ENCODE measurements at regions not wholly inside any gene's neighbourhood (a gene's known extent, or its start where the extent isn't known, plus 50 kb on each side); places are given as distances from the start of the nearest gene placed in this dataset.

DNA sequence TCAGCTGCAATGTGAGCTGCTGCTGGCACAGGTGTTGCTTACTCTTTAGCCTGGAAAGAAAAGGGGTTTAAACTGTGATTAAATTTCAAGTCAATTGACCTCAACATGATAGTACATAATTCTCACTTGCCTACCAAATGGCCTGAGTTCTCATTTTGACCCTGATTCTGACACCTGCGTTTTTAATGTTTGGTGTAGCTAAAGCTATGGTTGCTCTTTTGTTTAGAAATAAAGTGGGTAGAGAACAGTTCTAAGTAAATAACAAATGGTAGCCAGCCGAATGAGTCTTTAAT is 100.8 kb upstream of the SOX2 start:
- H3K4me2 ChIP-seq (ENCODE audit: insufficient read depth, low read length): no peak overlapping the region
- no peaks in the 10 kb centered on the region for H3K36me3 ChIP-seq (ENCODE audit: insufficient read depth, low read length)
- no peak overlapping the region for H3K27ac ChIP-seq (ENCODE audit: low read depth, low read length)
- TF ChIP-seq, protein P1, sequence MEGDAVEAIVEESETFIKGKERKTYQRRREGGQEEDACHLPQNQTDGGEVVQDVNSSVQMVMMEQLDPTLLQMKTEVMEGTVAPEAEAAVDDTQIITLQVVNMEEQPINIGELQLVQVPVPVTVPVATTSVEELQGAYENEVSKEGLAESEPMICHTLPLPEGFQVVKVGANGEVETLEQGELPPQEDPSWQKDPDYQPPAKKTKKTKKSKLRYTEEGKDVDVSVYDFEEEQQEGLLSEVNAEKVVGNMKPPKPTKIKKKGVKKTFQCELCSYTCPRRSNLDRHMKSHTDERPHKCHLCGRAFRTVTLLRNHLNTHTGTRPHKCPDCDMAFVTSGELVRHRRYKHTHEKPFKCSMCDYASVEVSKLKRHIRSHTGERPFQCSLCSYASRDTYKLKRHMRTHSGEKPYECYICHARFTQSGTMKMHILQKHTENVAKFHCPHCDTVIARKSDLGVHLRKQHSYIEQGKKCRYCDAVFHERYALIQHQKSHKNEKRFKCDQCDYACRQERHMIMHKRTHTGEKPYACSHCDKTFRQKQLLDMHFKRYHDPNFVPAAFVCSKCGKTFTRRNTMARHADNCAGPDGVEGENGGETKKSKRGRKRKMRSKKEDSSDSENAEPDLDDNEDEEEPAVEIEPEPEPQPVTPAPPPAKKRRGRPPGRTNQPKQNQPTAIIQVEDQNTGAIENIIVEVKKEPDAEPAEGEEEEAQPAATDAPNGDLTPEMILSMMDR (IDR thresholded peaks at IDR 0.05; ENCODE audit: extremely low read depth, low read depth, low read length): no peak
- no peak for DNase-seq (ENCODE audit: insufficient read length, low spot score, missing footprints)
- no peaks in the 10 kb centered on the region for H3K27me3 ChIP-seq (ENCODE audit: insufficient read depth, low read length)
- H3K79me2 ChIP-seq (ENCODE audit: insufficient read depth, low read length): no peaks in the 10 kb centered on the region
- no peaks in the 10 kb centered on the region for H3K9me3 ChIP-seq (ENCODE audit: low read depth, low read length)
- no peaks in the 10 kb centered on the region for H3K4me1 ChIP-seq (ENCODE audit: insufficient read depth, low read length)
- H3K4me3 ChIP-seq (ENCODE audit: insufficient read depth, low read length): no peak overlapping the region
- H4K20me1 ChIP-seq (ENCODE audit: insufficient read depth, low read length): no peaks in the 10 kb centered on the region
- H2AFZ ChIP-seq (ENCODE audit: low read length): no peak overlapping the region

GRCh38 chr3:181610083-181610972 is 101.4 kb upstream of the SOX2 start:
- TF ChIP-seq, protein P1 (IDR thresholded peaks at IDR 0.05; ENCODE audit: extremely low read depth, low read depth, low read length): no peak
- Histone ChIP-seq H3K27me3 (ENCODE audit: insufficient read depth, low read length) (no peaks in the 10 kb centered on the region), H3K79me2 (ENCODE audit: insufficient read depth, low read length) (no peaks in the 10 kb centered on the region), H3K36me3 (ENCODE audit: insufficient read depth, low read length) (no peaks in the 10 kb centered on the region), H4K20me1 (ENCODE audit: insufficient read depth, low read length) (no peaks in the 10 kb centered on the region), H2AFZ (ENCODE audit: low read length) (no peak overlapping the region), H3K4me1 (ENCODE audit: insufficient read depth, low read length) (no peaks in the 10 kb centered on the region), H3K4me3 (ENCODE audit: insufficient read depth, low read length) (no peak overlapping the region), H3K9me3 (ENCODE audit: low read depth, low read length) (no peaks in the 10 kb centered on the region), H3K4me2 (ENCODE audit: insufficient read depth, low read length) (no peak overlapping the region), H3K27ac (ENCODE audit: low read depth, low read length) (no peak overlapping the region)
- DNase-seq (ENCODE audit: insufficient read length, low spot score, missing footprints): no peak

DNA sequence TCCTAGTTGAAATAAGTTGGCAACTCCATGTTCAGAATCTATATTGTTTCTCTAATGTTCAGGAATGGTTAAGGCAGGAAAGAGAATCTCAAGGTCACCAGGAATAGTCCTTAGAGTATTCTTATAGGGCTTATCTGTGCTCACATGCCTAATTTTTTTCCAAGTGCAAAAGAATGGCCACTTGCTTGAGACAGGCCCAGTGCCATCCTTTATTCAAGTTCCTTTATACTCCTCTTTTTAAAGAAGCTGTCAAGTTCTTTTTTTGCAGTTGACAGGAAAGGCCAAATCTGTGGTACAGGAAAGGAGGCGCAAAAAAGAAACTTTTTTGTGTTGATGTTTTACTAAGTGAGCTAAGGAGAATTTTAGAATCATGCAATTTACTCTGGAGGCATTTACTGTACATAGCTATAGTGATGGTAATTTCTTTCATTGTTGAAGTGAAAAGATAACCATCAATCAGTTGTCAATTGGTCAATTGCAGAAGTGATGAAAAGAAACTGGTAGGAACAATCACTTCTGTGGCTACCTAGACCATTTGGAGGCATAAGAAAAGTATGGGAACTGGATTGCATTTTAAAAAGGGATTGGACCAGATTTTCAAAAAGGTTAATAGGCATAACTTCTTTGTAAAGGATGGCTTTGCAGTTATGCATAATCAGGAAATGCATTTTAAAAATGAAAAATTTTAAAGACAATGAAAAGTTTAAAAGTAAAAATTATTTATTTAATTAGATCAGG is 102.5 kb upstream of the SOX2 start:
- Histone ChIP-seq H3K27me3 (ENCODE audit: insufficient read depth, low read length) (no peaks in the 10 kb centered on the region), H3K4me3 (ENCODE audit: insufficient read depth, low read length) (no peak overlapping the region), H3K27ac (ENCODE audit: low read depth, low read length) (no peak overlapping the region), H3K4me1 (ENCODE audit: insufficient read depth, low read length) (no peaks in the 10 kb centered on the region), H3K36me3 (ENCODE audit: insufficient read depth, low read length) (no peaks in the 10 kb centered on the region), H3K9me3 (ENCODE audit: low read depth, low read length) (no peaks in the 10 kb centered on the region), H2AFZ (ENCODE audit: low read length) (no peak overlapping the region), H3K4me2 (ENCODE audit: insufficient read depth, low read length) (no peak overlapping the region), H3K79me2 (ENCODE audit: insufficient read depth, low read length) (no peaks in the 10 kb centered on the region), H4K20me1 (ENCODE audit: insufficient read depth, low read length) (no peaks in the 10 kb centered on the region)
- TF ChIP-seq, protein P1 (IDR thresholded peaks at IDR 0.05; ENCODE audit: extremely low read depth, low read depth, low read length): no peak
- no peak for DNase-seq (ENCODE audit: insufficient read length, low spot score, missing footprints)

- Histone ChIP-seq H4K20me1 (ENCODE audit: insufficient read depth, low read length) (no peaks in the 10 kb centered on the region), H3K9me3 (ENCODE audit: low read depth, low read length) (no peaks in the 10 kb centered on the region), H3K4me1 (ENCODE audit: insufficient read depth, low read length) (no peaks in the 10 kb centered on the region), H3K79me2 (ENCODE audit: insufficient read depth, low read length) (no peaks in the 10 kb centered on the region), H3K36me3 (ENCODE audit: insufficient read depth, low read length) (no peaks in the 10 kb centered on the region), H3K4me3 (ENCODE audit: insufficient read depth, low read length) (no peak overlapping the region), H3K27ac (ENCODE audit: low read depth, low read length) (no peak overlapping the region), H2AFZ (ENCODE audit: low read length) (no peak overlapping the region), H3K4me2 (ENCODE audit: insufficient read depth, low read length) (no peak overlapping the region), H3K27me3 (ENCODE audit: insufficient read depth, low read length) (no peaks in the 10 kb centered on the region)
- TF ChIP-seq, protein P1 (IDR thresholded peaks at IDR 0.05; ENCODE audit: extremely low read depth, low read depth, low read length): no peak
- no peak for DNase-seq (ENCODE audit: insufficient read length, low spot score, missing footprints)
These were observed 107.5 kb upstream of the SOX2 start for GRCh38 chr3:181604267-181604666.

Measured in osteoblast (primary cell).